ENCODE measurements at regions not wholly inside any gene's neighbourhood (a gene's known extent, or its start where the extent isn't known, plus 50 kb on each side); places are given as distances from the start of the nearest gene placed in this dataset.

- TF ChIP-seq EZH2phosphoT487 (IDR thresholded peaks at IDR 0.05) (no peak), CTCF (IDR thresholded peaks at IDR 0.05) (no peak), EZH2 (IDR thresholded peaks at IDR 0.05) (no peak)
- H3K4me3 Mint-ChIP-seq = no peak overlapping the region
- peaks cover 5% of the 10 kb centered on the region for H3K36me3 Mint-ChIP-seq
- H3K4me1 Mint-ChIP-seq = peaks cover 8% of the 10 kb centered on the region
- no peaks in the 10 kb centered on the region for H3K36me3 ChIP-seq
- no peaks in the 10 kb centered on the region for H3K79me2 ChIP-seq (ENCODE audit: low read depth)
- no peak overlapping the region for H3K27ac ChIP-seq
- no peak overlapping the region for H3K27ac Mint-ChIP-seq
- H3K4me3 ChIP-seq = no peak overlapping the region
- no peaks in the 10 kb centered on the region for H3K27me3 ChIP-seq
- no peak overlapping the region for H3K9ac ChIP-seq
- H3K4me1 ChIP-seq = peaks cover 26% of the 10 kb centered on the region
- no peak for DNase-seq (ENCODE audit: low spot score)
- no peak overlapping the region for H2AFZ ChIP-seq (replicated peaks)
- no peak overlapping the region for H3K4me2 ChIP-seq
- H4K20me1 ChIP-seq (ENCODE audit: low read depth) = no peaks in the 10 kb centered on the region
- H3F3A ChIP-seq (ENCODE audit: low read depth) = peaks cover 19% of the 10 kb centered on the region
- peaks cover 5% of the 10 kb centered on the region for H3K9me3 ChIP-seq (ENCODE audit: low read depth)
- H3K9me3 Mint-ChIP-seq = peaks cover 12% of the 10 kb centered on the region
- peaks cover 6% of the 10 kb centered on the region for H3K27me3 Mint-ChIP-seq (ENCODE audit: insufficient read depth, low read depth)
Observed at GRCh38 chr2:171214093-171214492, 53.4 kb upstream of the TLK1 start.

GRCh38 chr2:171210864-171211431 is 50.3 kb upstream of the TLK1 start:
- H3K27me3 Mint-ChIP-seq (ENCODE audit: insufficient read depth, low read depth) = peaks cover 2% of the 10 kb centered on the region
- no peak overlapping the region for H2AFZ ChIP-seq (replicated peaks)
- no peak overlapping the region for H3K4me2 ChIP-seq
- H3K36me3 ChIP-seq = no peaks in the 10 kb centered on the region
- no peaks in the 10 kb centered on the region for H3K9me3 Mint-ChIP-seq
- H3K4me1 ChIP-seq = peaks cover 9% of the 10 kb centered on the region
- H3K36me3 Mint-ChIP-seq = no peaks in the 10 kb centered on the region
- no peaks in the 10 kb centered on the region for H3K27me3 ChIP-seq
- no peaks in the 10 kb centered on the region for H3K79me2 ChIP-seq (ENCODE audit: low read depth)
- H3K27ac Mint-ChIP-seq = no peak overlapping the region
- no peaks in the 10 kb centered on the region for H3K4me1 Mint-ChIP-seq
- no peak for TF ChIP-seq EZH2phosphoT487 (IDR thresholded peaks at IDR 0.05)
- no peak for TF ChIP-seq EZH2 (IDR thresholded peaks at IDR 0.05)
- TF ChIP-seq CTCF (IDR thresholded peaks at IDR 0.05) = no peak
- no peak overlapping the region for H3K9ac ChIP-seq
- no peak overlapping the region for H3K27ac ChIP-seq
- H3K4me3 ChIP-seq = no peak overlapping the region
- H3F3A ChIP-seq (ENCODE audit: low read depth) = peaks cover 4% of the 10 kb centered on the region
- no peak overlapping the region for H3K4me3 Mint-ChIP-seq
- no peaks in the 10 kb centered on the region for H4K20me1 ChIP-seq (ENCODE audit: low read depth)
- no peaks in the 10 kb centered on the region for H3K9me3 ChIP-seq (ENCODE audit: low read depth)
- DNase-seq (ENCODE audit: low spot score) = no peak

Measured in neural progenitor cell (in vitro differentiated cells).